Peyer's patch (tissue), 4 donors: ENCODE measurements at regions not wholly inside any gene's neighbourhood (a gene's known extent, or its start where the extent isn't known, plus 50 kb on each side); places are given as distances from the start of the nearest gene placed in this dataset.
A peak's percentile ranks its signal among the peaks of the same experiment; 100 is the strongest.

ENCODE experiments used
- DNase-seq, 3 donors: peaks; one replicate each; pipeline ENCODE4 v3.0.0-alpha.2; 2017 to 2019
- H3K27ac ChIP-seq, 4 donors: fragments of 200-600 bp; sonication (generic); one replicate each; pipeline ENCODE4 v1.5.1; 2016 to 2019
- H3K27me3 ChIP-seq, 2 donors: fragments of 200-600 bp; sonication (generic); one replicate each; pipeline ENCODE4 v1.5.1; 2019
- H3K36me3 ChIP-seq, 3 donors: fragments of 200-600 bp; sonication (generic); one replicate each; pipeline ENCODE4 v1.5.1; 2016 to 2019
- H3K4me1 ChIP-seq, 4 donors: fragments of 200-600 bp; sonication (generic); one replicate each; pipeline ENCODE4 v1.5.1; 2016 to 2019
- H3K4me3 ChIP-seq, 4 donors: fragments of 200-600 bp; sonication (generic); 1 replicate in 3 of 4; 2 replicates in 1 of 4; pipeline ENCODE4 v1.5.1; 2016 to 2019; ENCODE audit warnings: mild to moderate bottlenecking in 1 of 4
- H3K9me3 ChIP-seq, 4 donors: fragments of 200-600 bp; sonication (generic); one replicate each; pipeline ENCODE4 v1.5.1; 2016 to 2019; ENCODE audit warnings: mild to moderate bottlenecking in 1 of 4
- CTCF ChIP-seq, 6 experiments: fragments of 450-650 bp in 4 of 6; fragments of 200-600 bp in 2 of 6; sonication (generic) in 1 of 6; IDR thresholded peaks; one replicate each; pipeline ENCODE4 v1.5.1; 2017 to 2019; ENCODE audit warnings: antibody characterized with exemption in 6 of 6, mild to moderate bottlenecking in 3 of 6, moderate library complexity in 1 of 6
- POLR2A ChIP-seq, 2 donors: fragments of 450-650 bp; IDR thresholded peaks; one replicate each; pipeline ENCODE4 v1.5.1; 2017; ENCODE audit warnings: antibody characterized with exemption in 2 of 2, mild to moderate bottlenecking in 2 of 2, moderate library complexity in 2 of 2
- small RNA-seq, 2 donors: library from RNA; depleted of rRNA; stranded (forward); fragments of <200 nt; gene quantifications; one replicate each; pipeline ENCODE3, GENCODE V24; 2016

- no peaks in the 10 kb centered on the region for H3K9me3 ChIP-seq
- no peak overlapping the region for H3K4me3 ChIP-seq
- H3K27me3 ChIP-seq = no peaks in the 10 kb centered on the region
- peak in 2 of 3 donors; percentile 17 to 72 for DNase-seq
- TF ChIP-seq CTCF (IDR thresholded peaks at IDR 0.05) = peak; percentile 9 to 58 (median 50)
- TF ChIP-seq POLR2A (IDR thresholded peaks at IDR 0.05) = no peak
- no peaks in the 10 kb centered on the region for H3K36me3 ChIP-seq
- H3K27ac ChIP-seq = no peak overlapping the region
- no peaks in the 10 kb centered on the region for H3K4me1 ChIP-seq
Observed at GRCh38 chr12:40622246-40622838, 69.9 kb upstream of the CNTN1 start.

GRCh38 chr12:40632171-40632570 is 60.1 kb upstream of the CNTN1 start:
- no peaks in the 10 kb centered on the region for H3K9me3 ChIP-seq
- no peaks in the 10 kb centered on the region for H3K4me1 ChIP-seq
- no peak overlapping the region for H3K27ac ChIP-seq
- TF ChIP-seq POLR2A (IDR thresholded peaks at IDR 0.05) (no peak), CTCF (IDR thresholded peaks at IDR 0.05) (no peak)
- no peak overlapping the region for H3K4me3 ChIP-seq
- DNase-seq = no peak
- H3K36me3 ChIP-seq = no peaks in the 10 kb centered on the region
- no peaks in the 10 kb centered on the region for H3K27me3 ChIP-seq

GRCh38 chr12:40632933-40633332 is 59.3 kb upstream of the CNTN1 start:
- Histone ChIP-seq H3K9me3 (no peaks in the 10 kb centered on the region), H3K36me3 (no peaks in the 10 kb centered on the region), H3K27me3 (no peaks in the 10 kb centered on the region), H3K4me1 (no peaks in the 10 kb centered on the region), H3K4me3 (no peak overlapping the region), H3K27ac (no peak overlapping the region)
- DNase-seq = no peak
- TF ChIP-seq POLR2A (IDR thresholded peaks at IDR 0.05) = no peak
- no peak for TF ChIP-seq CTCF (IDR thresholded peaks at IDR 0.05)

- H3K4me3 ChIP-seq = no peak overlapping the region
- no peaks in the 10 kb centered on the region for H3K36me3 ChIP-seq
- no peak for TF ChIP-seq CTCF (IDR thresholded peaks at IDR 0.05)
- TF ChIP-seq POLR2A (IDR thresholded peaks at IDR 0.05) = no peak
- H3K27ac ChIP-seq = no peak overlapping the region
- no peaks in the 10 kb centered on the region for H3K4me1 ChIP-seq
- no peak for DNase-seq
- no peaks in the 10 kb centered on the region for H3K9me3 ChIP-seq
- no peaks in the 10 kb centered on the region for H3K27me3 ChIP-seq
Observed at GRCh38 chr12:40634517-40635131, 57.6 kb upstream of the CNTN1 start.

GRCh38 chr12:40635141-40635731 is 57.0 kb upstream of the CNTN1 start:
- no peak for TF ChIP-seq POLR2A (IDR thresholded peaks at IDR 0.05)
- TF ChIP-seq CTCF (IDR thresholded peaks at IDR 0.05) = no peak
- no peaks in the 10 kb centered on the region for H3K4me1 ChIP-seq
- DNase-seq = no peak
- no peaks in the 10 kb centered on the region for H3K27me3 ChIP-seq
- no peaks in the 10 kb centered on the region for H3K9me3 ChIP-seq
- H3K27ac ChIP-seq = no peak overlapping the region
- H3K36me3 ChIP-seq = no peaks in the 10 kb centered on the region
- H3K4me3 ChIP-seq = no peak overlapping the region

Small RNA genes lying in the stretch of these regions (small RNA-seq; reads per million reads assigned to genes)
- 0 reads per million in 2 donors for gene RNU6-713P
